Large intestine (tissue), 3 donors: ENCODE measurements at regions not wholly inside any gene's neighbourhood (a gene's known extent, or its start where the extent isn't known, plus 50 kb on each side); places are given as distances from the start of the nearest gene placed in this dataset.
"Not testable (repeated sequence)": the region's sequence is repeated elsewhere in the genome, so short reads cannot be mapped to it uniquely, and the experiment has no call there.

Source experiments
- DNase-seq, 2 donors: peaks; one replicate each; pipeline versions ENCODE4 v3.0.0 to v3.0.0-alpha.2; 2013
- H3K27ac ChIP-seq: one replicate; pipeline ENCODE4 v1.5.1; 2013; ENCODE audit warnings: low read length
- H3K27me3 ChIP-seq: 2 replicates; pipeline ENCODE4 v1.6.1; 2013; ENCODE audit warnings: low read length; ENCODE audit not compliant: control insufficient read depth, insufficient read depth
- H3K36me3 ChIP-seq: 2 replicates; pipeline ENCODE4 v1.6.1; 2013; ENCODE audit warnings: low read length; ENCODE audit not compliant: control insufficient read depth, insufficient read depth
- H3K4me1 ChIP-seq: one replicate; pipeline ENCODE4 v1.6.1; 2013; ENCODE audit warnings: low read length; ENCODE audit not compliant: control insufficient read depth, insufficient read depth
- H3K4me3 ChIP-seq: one replicate; pipeline ENCODE4 v1.5.1; 2013; ENCODE audit warnings: low read length
- H3K9me3 ChIP-seq: one replicate; pipeline ENCODE4 v1.6.1; 2013; ENCODE audit warnings: mild to moderate bottlenecking, low read depth, low read length, moderate library complexity; ENCODE audit not compliant: control insufficient read depth
- WGBS: methylation state at CpG from one replicate; pipeline ENCODE4 v1.1.5; 2013; ENCODE audit warnings: low lambda C conversion rate; ENCODE audit not compliant: insufficient coverage; 5-methylcytosine and 5-hydroxymethylcytosine counted together

GRCh38 chr14:30064454-30064853 lies 136.8 kb upstream of the PRKD1 start:
- H3K27me3 ChIP-seq = no peaks in the 10 kb centered on the region

GRCh38 chr14:30069536-30069935 lies 141.9 kb upstream of the PRKD1 start:
- WGBS = 58% methylated on average over 1 of the region's 1 CpG
- no peaks in the 10 kb centered on the region for H3K27me3 ChIP-seq
- no peak overlapping the region for H3K4me3 ChIP-seq
- no peaks in the 10 kb centered on the region for H3K9me3 ChIP-seq
- DNase-seq = no peak
- H3K4me1 ChIP-seq = no peaks in the 10 kb centered on the region
- H3K27ac ChIP-seq = no peak overlapping the region
- no peaks in the 10 kb centered on the region for H3K36me3 ChIP-seq

More at GRCh38 chr14:30064454-30064853, 136.8 kb upstream of the PRKD1 start:
- H3K4me3 ChIP-seq = no peak overlapping the region
- H3K27ac ChIP-seq = no peak overlapping the region
- H3K9me3 ChIP-seq = no peaks in the 10 kb centered on the region
- DNase-seq = no peak
- no peaks in the 10 kb centered on the region for H3K4me1 ChIP-seq
- H3K36me3 ChIP-seq = no peaks in the 10 kb centered on the region

- H3K9me3 ChIP-seq, H3K27ac ChIP-seq, H3K4me3 ChIP-seq, H3K27me3 ChIP-seq, DNase-seq, H3K36me3 ChIP-seq, H3K4me1 ChIP-seq: not testable (repeated sequence)
- WGBS = no CpG with 5 or more reads among the region's 2 CpGs
Observed at GRCh38 chr14:30072454-30072853, 144.8 kb upstream of the PRKD1 start.

GRCh38 chr14:30077946-30078345 lies 150.3 kb upstream of the PRKD1 start:
- Histone ChIP-seq H3K27me3 (no peaks in the 10 kb centered on the region), H3K36me3 (no peaks in the 10 kb centered on the region), H3K4me1 (no peaks in the 10 kb centered on the region), H3K27ac (no peak overlapping the region), H3K4me3 (no peak overlapping the region), H3K9me3 (no peaks in the 10 kb centered on the region)
- no peak for DNase-seq
- WGBS = no CpG with 5 or more reads among the region's 2 CpGs

GRCh38 chr14:30078811-30079402 lies 151.3 kb upstream of the PRKD1 start:
- no peaks in the 10 kb centered on the region for H3K9me3 ChIP-seq
- no peaks in the 10 kb centered on the region for H3K27me3 ChIP-seq
- no peak overlapping the region for H3K4me3 ChIP-seq
- WGBS = 70% methylated on average over 2 of the region's 8 CpGs
- H3K4me1 ChIP-seq = no peaks in the 10 kb centered on the region
- no peak overlapping the region for H3K27ac ChIP-seq
- no peak for DNase-seq
- H3K36me3 ChIP-seq = no peaks in the 10 kb centered on the region

- H3K4me1 ChIP-seq = no peaks in the 10 kb centered on the region
- H3K4me3 ChIP-seq = no peak overlapping the region
- DNase-seq = no peak
- no peaks in the 10 kb centered on the region for H3K27me3 ChIP-seq
- no peaks in the 10 kb centered on the region for H3K36me3 ChIP-seq
- no peak overlapping the region for H3K27ac ChIP-seq
- WGBS = no CpG with 5 or more reads among the region's 1 CpG
- H3K9me3 ChIP-seq = no peaks in the 10 kb centered on the region
Observed at GRCh38 chr14:30082486-30082885, 154.8 kb upstream of the PRKD1 start.

GRCh38 chr14:30084811-30085210 lies 157.2 kb upstream of the PRKD1 start:
- no peaks in the 10 kb centered on the region for H3K9me3 ChIP-seq

GRCh38 chr14:30085943-30086342 lies 158.3 kb upstream of the PRKD1 start:
- no peak for DNase-seq
- WGBS = no CpG with 5 or more reads among the region's 3 CpGs

More at GRCh38 chr14:30084811-30085210, 157.2 kb upstream of the PRKD1 start:
- no peak overlapping the region for H3K27ac ChIP-seq
- WGBS = 70% methylated on average over 1 of the region's 3 CpGs
- no peaks in the 10 kb centered on the region for H3K4me1 ChIP-seq
- no peak overlapping the region for H3K4me3 ChIP-seq
- H3K27me3 ChIP-seq = no peaks in the 10 kb centered on the region
- H3K36me3 ChIP-seq = no peaks in the 10 kb centered on the region
- no peak for DNase-seq

GRCh38 chr14:30088620-30089019 lies 161.0 kb upstream of the PRKD1 start:
- peaks cover 6% of the 10 kb centered on the region for H3K9me3 ChIP-seq
- H3K27me3 ChIP-seq = no peaks in the 10 kb centered on the region
- no peak for DNase-seq
- no peak overlapping the region for H3K4me3 ChIP-seq
- H3K36me3 ChIP-seq = no peaks in the 10 kb centered on the region
- WGBS = 100% methylated on average over 2 of the region's 4 CpGs
- no peaks in the 10 kb centered on the region for H3K4me1 ChIP-seq
- H3K27ac ChIP-seq = no peak overlapping the region

More at GRCh38 chr14:30085943-30086342, 158.3 kb upstream of the PRKD1 start:
- Histone ChIP-seq H3K36me3 (no peaks in the 10 kb centered on the region), H3K27me3 (no peaks in the 10 kb centered on the region), H3K27ac (no peak overlapping the region), H3K4me1 (no peaks in the 10 kb centered on the region), H3K9me3 (no peaks in the 10 kb centered on the region), H3K4me3 (no peak overlapping the region)

- H3K4me1 ChIP-seq = no peaks in the 10 kb centered on the region
- no peak overlapping the region for H3K27ac ChIP-seq
- 93% methylated on average over 2 of the region's 2 CpGs for WGBS
- H3K9me3 ChIP-seq = no peaks in the 10 kb centered on the region
- DNase-seq = no peak
- H3K4me3 ChIP-seq = no peak overlapping the region
- H3K36me3 ChIP-seq = no peaks in the 10 kb centered on the region
- H3K27me3 ChIP-seq = no peaks in the 10 kb centered on the region
Observed at GRCh38 chr14:30108975-30109700, 181.5 kb upstream of the PRKD1 start.

- no peak overlapping the region for H3K4me3 ChIP-seq
- no peaks in the 10 kb centered on the region for H3K36me3 ChIP-seq
- no peak overlapping the region for H3K27ac ChIP-seq
- H3K27me3 ChIP-seq = no peaks in the 10 kb centered on the region
- no peak for DNase-seq
- H3K9me3 ChIP-seq = no peaks in the 10 kb centered on the region
- no peaks in the 10 kb centered on the region for H3K4me1 ChIP-seq
Observed at GRCh38 chr14:30114051-30114450, 186.4 kb upstream of the PRKD1 start.
